Neural progenitor cell (in vitro differentiated cells): ENCODE measurements at regions not wholly inside any gene's neighbourhood (a gene's known extent, or its start where the extent isn't known, plus 50 kb on each side); places are given as distances from the start of the nearest gene placed in this dataset.

Experiments used
- EZH2 ChIP-seq: fragments of 200-600 bp; sonication (generic); IDR thresholded peaks from 2 replicates; pipeline ENCODE4 v1.6.1; 2017; ENCODE audit warnings: antibody characterized with exemption, mild to moderate bottlenecking, moderate library complexity
- EZH2phosphoT487 ChIP-seq: fragments of 200-600 bp; sonication (generic); IDR thresholded peaks from 2 replicates; pipeline ENCODE4 v1.6.1; 2017; ENCODE audit warnings: antibody characterized with exemption
- TF ChIP-seq, protein P1 (sequence below): fragments of 200-600 bp; sonication (generic); IDR thresholded peaks from 2 replicates; pipeline ENCODE4 v1.5.1; 2017; ENCODE audit warnings: antibody characterized with exemption, mild to moderate bottlenecking

DNA sequence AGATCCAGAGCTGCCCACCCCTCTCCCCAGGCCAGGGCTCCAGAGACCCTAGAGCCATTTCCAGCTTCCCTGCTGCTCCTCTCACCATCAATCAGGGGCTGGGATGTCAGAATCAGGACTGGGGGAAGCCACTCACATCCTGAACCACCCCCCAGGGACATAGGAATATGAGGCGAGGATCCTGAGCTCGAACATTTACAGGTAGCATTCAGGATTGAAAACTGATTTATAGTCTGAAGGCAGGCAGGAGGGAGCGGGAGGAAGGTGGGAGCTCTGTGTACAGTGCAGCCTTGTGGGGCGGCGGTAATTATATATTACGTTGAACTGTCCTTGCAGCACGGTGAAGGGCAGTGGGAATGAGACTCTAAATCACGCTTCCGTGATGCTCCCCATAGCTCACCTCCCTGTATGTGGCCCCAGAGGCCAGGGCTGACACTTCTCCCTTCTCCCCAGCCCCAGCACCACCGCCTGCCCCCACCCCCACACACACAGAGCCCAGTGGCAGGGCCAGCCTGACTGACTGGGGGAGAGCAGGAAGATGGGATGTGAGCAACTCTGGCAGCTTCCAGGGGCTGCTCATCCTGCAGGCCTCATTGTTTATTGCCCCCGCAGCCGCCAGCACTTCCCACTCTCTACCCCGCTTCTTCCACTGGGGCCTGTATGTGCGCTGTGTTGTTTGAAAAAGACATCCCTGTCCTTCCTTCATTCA is 76.0 kb upstream of the HSPA9 start:
- TF ChIP-seq EZH2 = no peak
- TF ChIP-seq, protein P1, sequence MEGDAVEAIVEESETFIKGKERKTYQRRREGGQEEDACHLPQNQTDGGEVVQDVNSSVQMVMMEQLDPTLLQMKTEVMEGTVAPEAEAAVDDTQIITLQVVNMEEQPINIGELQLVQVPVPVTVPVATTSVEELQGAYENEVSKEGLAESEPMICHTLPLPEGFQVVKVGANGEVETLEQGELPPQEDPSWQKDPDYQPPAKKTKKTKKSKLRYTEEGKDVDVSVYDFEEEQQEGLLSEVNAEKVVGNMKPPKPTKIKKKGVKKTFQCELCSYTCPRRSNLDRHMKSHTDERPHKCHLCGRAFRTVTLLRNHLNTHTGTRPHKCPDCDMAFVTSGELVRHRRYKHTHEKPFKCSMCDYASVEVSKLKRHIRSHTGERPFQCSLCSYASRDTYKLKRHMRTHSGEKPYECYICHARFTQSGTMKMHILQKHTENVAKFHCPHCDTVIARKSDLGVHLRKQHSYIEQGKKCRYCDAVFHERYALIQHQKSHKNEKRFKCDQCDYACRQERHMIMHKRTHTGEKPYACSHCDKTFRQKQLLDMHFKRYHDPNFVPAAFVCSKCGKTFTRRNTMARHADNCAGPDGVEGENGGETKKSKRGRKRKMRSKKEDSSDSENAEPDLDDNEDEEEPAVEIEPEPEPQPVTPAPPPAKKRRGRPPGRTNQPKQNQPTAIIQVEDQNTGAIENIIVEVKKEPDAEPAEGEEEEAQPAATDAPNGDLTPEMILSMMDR = no peak
- TF ChIP-seq EZH2phosphoT487 = no peak
